NCI-H345 (cell line): ENCODE measurements at regions not wholly inside any gene's neighbourhood (a gene's known extent, or its start where the extent isn't known, plus 50 kb on each side); places are given as distances from the start of the nearest gene placed in this dataset.
"Not testable (repeated sequence)": the region's sequence is repeated elsewhere in the genome, so short reads cannot be mapped to it uniquely, and the experiment has no call there.

Source experiments
- DNase-seq: peaks from one replicate; lab custom pipeline; 2025; lab: John Stamatoyannopoulos, UW

GRCh38 chr10:90180886-90181691, 479.7 kb downstream of the KIF20B start:
- DNase-seq: no peak

GRCh38 chr10:90192825-90193224, 491.4 kb downstream of the KIF20B start:
- no peak for DNase-seq

GRCh38 chr10:90193240-90193985, 492.0 kb downstream of the KIF20B start:
- no peak for DNase-seq

- no peak for DNase-seq
These were observed 494.0 kb downstream of the KIF20B start for GRCh38 chr10:90195288-90195840.

DNA sequence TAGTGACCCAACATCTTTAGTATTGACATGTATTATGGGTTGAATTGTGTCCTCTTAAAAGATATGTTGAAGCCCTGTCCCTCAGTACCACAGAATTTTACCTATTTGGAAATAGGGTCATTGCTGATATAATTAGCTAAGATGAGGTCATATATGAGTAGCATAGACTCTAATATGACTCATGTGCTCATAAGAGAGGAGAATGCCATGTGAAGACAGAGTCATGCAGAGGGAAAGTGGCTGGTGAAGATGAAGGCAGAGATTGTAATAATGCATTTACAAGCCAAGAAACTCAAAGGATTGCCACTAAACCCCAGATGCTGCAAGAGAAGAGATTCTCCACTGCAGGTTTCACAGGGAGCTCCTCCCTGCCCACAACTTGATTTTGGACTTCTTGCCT, 496.4 kb downstream of the KIF20B start:
- DNase-seq: no peak

GRCh38 chr10:90199093-90199492, 497.7 kb downstream of the KIF20B start:
- no peak for DNase-seq

- DNase-seq: no peak
These were observed 498.1 kb downstream of the KIF20B start for GRCh38 chr10:90199513-90199912.

DNA sequence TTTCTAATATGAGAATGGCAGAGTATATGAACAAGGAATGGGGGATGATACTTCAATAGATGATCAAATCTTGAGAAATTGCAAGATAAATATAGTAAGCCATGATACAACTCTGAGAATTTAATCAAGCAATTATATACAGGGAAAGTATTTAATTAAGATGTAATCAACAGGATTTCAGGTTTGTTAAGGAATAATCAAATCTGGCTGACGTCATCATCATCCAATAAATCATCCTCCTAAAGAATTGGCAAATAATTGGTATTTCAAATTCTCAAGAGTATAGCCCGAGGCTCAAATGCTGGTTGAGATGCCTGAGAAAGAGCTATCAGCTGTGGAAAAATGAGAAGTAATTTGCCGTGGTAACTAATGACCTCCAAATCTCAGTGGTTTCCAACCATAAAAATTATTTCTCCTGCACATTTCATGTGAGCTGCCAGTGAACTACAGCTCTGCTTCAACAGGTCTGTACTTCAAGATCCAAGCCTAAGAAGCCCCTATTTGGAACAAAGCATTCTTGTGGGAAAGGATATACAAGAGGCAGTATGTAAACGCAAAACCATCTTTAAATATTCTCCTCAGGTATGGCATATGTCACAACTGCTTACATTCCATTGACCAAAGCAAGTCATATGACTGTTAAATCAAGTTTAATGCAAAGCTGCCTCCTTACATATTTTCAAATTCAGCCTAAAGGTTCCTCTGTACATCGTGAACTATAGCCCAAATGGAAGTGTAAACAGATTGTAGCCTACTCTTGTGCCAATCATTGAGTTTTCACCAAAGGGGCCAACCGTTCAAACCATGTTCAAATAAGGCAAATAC, 503.0 kb downstream of the KIF20B start:
- DNase-seq: no peak

GRCh38 chr10:90204956-90205314, 503.5 kb downstream of the KIF20B start:
- no peak for DNase-seq

- no peak for DNase-seq
These were observed 503.9 kb downstream of the KIF20B start for GRCh38 chr10:90205340-90205739.

DNA sequence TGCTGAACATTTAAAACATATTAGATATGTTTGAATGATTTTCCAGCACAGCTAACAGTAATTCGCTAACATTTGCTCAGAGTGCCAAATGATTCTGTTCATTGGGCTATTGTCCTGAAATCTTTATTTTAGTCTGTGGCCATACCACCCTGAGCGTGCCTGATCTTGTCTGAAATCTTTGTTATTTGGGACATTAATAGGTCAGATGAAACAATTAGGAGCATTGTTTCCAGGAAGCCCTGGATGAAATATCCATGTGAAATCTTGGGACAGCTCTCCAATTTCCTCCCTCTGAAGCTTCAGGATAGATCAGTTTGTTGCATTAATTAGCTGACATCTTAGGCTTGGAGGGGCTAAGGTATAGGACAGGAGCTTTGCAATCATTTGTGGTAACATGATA, 512.0 kb downstream of the KIF20B start:
- DNase-seq: no peak

- DNase-seq: no peak
These were observed 517.5 kb downstream of the KIF20B start for GRCh38 chr10:90218846-90219245.

DNA sequence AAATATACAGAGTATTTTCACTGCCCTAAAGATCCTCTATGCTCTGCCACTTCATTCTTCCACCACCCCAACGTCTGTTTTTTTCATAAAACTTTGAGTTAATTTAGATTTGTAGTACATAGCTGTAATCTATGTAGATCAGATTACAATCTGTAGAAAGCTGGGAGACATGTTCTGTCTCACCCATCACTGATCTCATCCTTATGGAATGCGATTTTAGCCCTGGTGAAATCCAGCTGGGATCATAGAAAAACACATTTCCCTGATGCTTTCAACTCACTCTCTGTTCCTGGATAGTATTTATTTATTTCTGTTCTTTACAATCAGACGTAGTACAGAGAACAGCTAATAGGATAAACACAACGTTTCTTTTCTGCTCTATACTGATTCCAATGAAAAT, 521.0 kb downstream of the KIF20B start:
- no peak for DNase-seq

- DNase-seq: no peak
These were observed 521.5 kb downstream of the KIF20B start for GRCh38 chr10:90222939-90223338.

- no peak for DNase-seq
These were observed 523.6 kb downstream of the KIF20B start for GRCh38 chr10:90224791-90225566.

- no peak for DNase-seq
These were observed 525.1 kb downstream of the KIF20B start for GRCh38 chr10:90226517-90226916.

GRCh38 chr10:90227217-90227656, 525.8 kb downstream of the KIF20B start:
- no peak for DNase-seq

- no peak for DNase-seq
These were observed 526.4 kb downstream of the KIF20B start for GRCh38 chr10:90227786-90228185.

- DNase-seq: no peak
These were observed 528.1 kb downstream of the KIF20B start for GRCh38 chr10:90229486-90229885.

DNA sequence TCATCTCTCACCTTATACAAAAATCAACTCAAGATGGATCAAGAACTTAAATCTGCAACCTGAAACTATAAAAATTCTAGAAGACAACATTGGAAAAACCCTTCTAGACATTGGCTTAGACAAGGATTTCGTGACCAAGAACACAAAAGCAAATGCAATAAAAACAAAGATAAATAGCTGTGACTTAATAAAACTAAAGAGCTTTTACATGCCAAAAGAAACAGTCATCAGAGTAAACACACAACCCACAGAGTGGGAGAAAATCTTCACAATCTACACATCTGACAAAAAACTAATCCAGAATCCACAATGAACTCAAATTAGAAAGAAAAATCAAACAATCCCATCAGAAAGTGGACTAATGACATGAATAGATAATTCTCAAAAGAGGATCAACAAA, 532.4 kb downstream of the KIF20B start:
- not testable (repeated sequence) for DNase-seq

GRCh38 chr10:90245623-90246022, 544.2 kb downstream of the KIF20B start:
- no peak for DNase-seq
